ENCODE measurements at regions not wholly inside any gene's neighbourhood (a gene's known extent, or its start where the extent isn't known, plus 50 kb on each side); places are given as distances from the start of the nearest gene placed in this dataset.

DNA sequence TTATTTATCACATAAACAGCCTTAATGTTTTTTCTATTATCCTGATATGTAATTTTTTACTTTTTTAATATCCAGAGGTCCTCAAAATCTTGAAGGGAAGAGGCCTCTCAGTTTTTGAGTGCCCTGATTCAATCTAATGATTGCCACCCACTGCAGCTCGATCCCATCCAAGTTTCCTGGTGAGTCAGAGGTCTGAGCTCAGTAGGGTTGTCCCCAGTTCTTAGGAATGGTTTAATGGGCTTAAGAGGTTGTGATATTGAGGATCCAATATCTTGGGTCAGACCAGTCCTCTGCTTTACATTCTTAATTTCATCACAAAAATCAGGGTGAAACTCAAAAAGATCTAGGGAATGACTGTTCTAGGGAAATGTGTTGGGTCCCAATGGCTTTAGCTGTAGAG, 238.5 kb downstream of the NSUN3 start:
- intact Hi-C loops (cut with DNase I; ENCODE audit: low total_unique reads) (no loop called here), in situ Hi-C loops (cut with MboI; ENCODE audit: low pct_ligation_motif_present in 1 of 4, low pct_unique_long_range_greater_than_20kb in 1 of 4, low sequenced_read_pairs in 3 of 4) (no loop called here)
- H3K36me3 ChIP-seq = no peaks in the 10 kb centered on the region
- H3K27me3 ChIP-seq = no peaks in the 10 kb centered on the region
- TF ChIP-seq POLR2A (IDR thresholded peaks at IDR 0.05) = no peak
- no peak for TF ChIP-seq POLR2AphosphoS5 (IDR thresholded peaks at IDR 0.05)
- TF ChIP-seq EP300 (IDR thresholded peaks at IDR 0.05; ENCODE audit: low read depth) = no peak
- TF ChIP-seq, protein P1, sequence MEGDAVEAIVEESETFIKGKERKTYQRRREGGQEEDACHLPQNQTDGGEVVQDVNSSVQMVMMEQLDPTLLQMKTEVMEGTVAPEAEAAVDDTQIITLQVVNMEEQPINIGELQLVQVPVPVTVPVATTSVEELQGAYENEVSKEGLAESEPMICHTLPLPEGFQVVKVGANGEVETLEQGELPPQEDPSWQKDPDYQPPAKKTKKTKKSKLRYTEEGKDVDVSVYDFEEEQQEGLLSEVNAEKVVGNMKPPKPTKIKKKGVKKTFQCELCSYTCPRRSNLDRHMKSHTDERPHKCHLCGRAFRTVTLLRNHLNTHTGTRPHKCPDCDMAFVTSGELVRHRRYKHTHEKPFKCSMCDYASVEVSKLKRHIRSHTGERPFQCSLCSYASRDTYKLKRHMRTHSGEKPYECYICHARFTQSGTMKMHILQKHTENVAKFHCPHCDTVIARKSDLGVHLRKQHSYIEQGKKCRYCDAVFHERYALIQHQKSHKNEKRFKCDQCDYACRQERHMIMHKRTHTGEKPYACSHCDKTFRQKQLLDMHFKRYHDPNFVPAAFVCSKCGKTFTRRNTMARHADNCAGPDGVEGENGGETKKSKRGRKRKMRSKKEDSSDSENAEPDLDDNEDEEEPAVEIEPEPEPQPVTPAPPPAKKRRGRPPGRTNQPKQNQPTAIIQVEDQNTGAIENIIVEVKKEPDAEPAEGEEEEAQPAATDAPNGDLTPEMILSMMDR (IDR thresholded peaks at IDR 0.05) = no peak
- no peak overlapping the region for H3K4me3 ChIP-seq
- peaks cover 2 to 20% (median 8%) of the 10 kb centered on the region in 4 donors for H3K4me1 ChIP-seq
- no peak overlapping the region for H3K27ac ChIP-seq
- H3K9me3 ChIP-seq = no peaks in the 10 kb centered on the region
- 74 to 100% methylated on average over 1 of the region's 1 CpG for WGBS, 2 donors (ENCODE audit: low coverage in 1 of 2)
- no peak for DNase-seq

DNA sequence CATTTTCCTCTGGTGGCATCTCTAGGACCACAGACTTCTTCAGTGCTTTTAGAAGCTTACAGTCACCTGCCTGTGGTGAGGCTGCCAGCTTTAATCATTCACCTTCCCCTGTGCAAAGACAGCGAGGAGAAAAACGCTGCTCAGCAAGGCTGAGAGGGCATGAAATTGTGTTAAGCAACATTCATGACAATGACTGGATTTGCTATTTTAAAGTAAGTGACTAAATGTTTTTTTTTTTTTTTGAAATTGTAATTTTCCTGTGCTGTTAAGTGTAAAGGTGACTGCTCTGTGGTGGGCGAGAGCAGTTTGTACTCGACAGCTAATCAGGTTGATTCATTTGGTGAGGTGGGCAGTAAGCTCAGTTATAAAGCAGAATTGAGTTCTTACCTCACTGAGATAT, 240.4 kb downstream of the NSUN3 start:
- no peak for DNase-seq
- intact Hi-C loops (cut with DNase I; ENCODE audit: low total_unique reads) (no loop called here), in situ Hi-C loops (cut with MboI; ENCODE audit: low pct_ligation_motif_present in 1 of 4, low pct_unique_long_range_greater_than_20kb in 1 of 4, low sequenced_read_pairs in 3 of 4) (no loop called here)
- H3K4me1 ChIP-seq = peaks cover 4 to 28% (median 11%) of the 10 kb centered on the region in 4 donors
- WGBS, 2 donors (ENCODE audit: low coverage in 1 of 2) = 82 to 83% methylated on average over 4 of the region's 4 CpGs
- no peak overlapping the region for H3K4me3 ChIP-seq
- TF ChIP-seq POLR2AphosphoS5 (IDR thresholded peaks at IDR 0.05) (no peak), POLR2A (IDR thresholded peaks at IDR 0.05) (no peak), EP300 (IDR thresholded peaks at IDR 0.05; ENCODE audit: low read depth) (no peak)
- TF ChIP-seq, protein P1 (IDR thresholded peaks at IDR 0.05) = no peak
- H3K27me3 ChIP-seq = no peaks in the 10 kb centered on the region
- H3K27ac ChIP-seq = no peak overlapping the region
- H3K9me3 ChIP-seq = no peaks in the 10 kb centered on the region
- no peaks in the 10 kb centered on the region for H3K36me3 ChIP-seq

DNA sequence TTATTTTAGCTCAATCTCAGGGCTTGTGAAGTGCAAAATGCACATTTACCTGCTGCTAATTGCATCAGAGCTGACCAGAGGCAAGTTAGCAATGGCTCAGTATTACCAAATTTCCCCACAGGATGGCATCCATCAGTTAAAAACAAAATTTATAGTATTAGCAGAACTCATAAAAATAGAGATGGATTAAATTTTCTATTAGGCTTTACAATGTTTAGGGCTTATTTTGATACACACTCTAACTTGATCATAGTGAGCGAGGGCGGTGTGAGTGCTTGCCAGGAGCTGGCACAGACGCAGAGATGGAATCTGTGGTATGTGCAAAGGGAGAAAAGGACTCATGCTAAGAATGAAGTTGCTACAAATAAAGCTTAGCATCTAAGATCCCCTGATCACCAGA, 241.0 kb downstream of the NSUN3 start:
- intact Hi-C loops (cut with DNase I; ENCODE audit: low total_unique reads) (no loop called here), in situ Hi-C loops (cut with MboI; ENCODE audit: low pct_ligation_motif_present in 1 of 4, low pct_unique_long_range_greater_than_20kb in 1 of 4, low sequenced_read_pairs in 3 of 4) (no loop called here)
- Histone ChIP-seq H3K27me3 (no peaks in the 10 kb centered on the region), H3K9me3 (no peaks in the 10 kb centered on the region), H3K4me1 (peaks cover 4 to 29% (median 12%) of the 10 kb centered on the region in 4 donors), H3K27ac (no peak overlapping the region), H3K4me3 (no peak overlapping the region), H3K36me3 (no peaks in the 10 kb centered on the region)
- TF ChIP-seq, protein P1 (IDR thresholded peaks at IDR 0.05) = no peak
- TF ChIP-seq EP300 (IDR thresholded peaks at IDR 0.05; ENCODE audit: low read depth) = no peak
- TF ChIP-seq POLR2AphosphoS5 (IDR thresholded peaks at IDR 0.05) = no peak
- TF ChIP-seq POLR2A (IDR thresholded peaks at IDR 0.05) = no peak
- no peak for DNase-seq
- WGBS, 2 donors (ENCODE audit: low coverage in 1 of 2) = 52 to 59% methylated on average over 3 of the region's 3 CpGs

DNA sequence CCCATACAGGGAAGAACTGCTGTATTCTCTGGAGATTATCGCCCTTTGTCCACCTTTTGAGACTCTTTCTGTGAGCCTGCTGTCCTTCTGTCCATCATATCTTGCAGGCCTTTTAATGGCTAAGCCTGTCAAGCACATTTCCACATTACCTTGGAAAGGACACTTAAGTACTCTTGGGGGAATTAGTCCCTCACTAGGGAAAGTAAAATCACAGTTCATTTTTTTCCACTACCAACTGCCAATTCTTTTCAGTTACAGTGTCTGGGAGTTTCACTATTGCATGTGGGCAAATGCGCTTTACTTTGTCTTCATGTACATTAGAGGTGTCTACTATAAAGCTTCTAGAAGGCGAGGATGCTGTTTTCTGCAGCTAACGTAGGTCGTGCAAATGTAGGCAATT, 242.1 kb downstream of the NSUN3 start:
- in situ Hi-C loops (cut with MboI; ENCODE audit: low pct_ligation_motif_present in 1 of 4, low pct_unique_long_range_greater_than_20kb in 1 of 4, low sequenced_read_pairs in 3 of 4) = no loop called here
- no peak overlapping the region for H3K4me3 ChIP-seq
- no peak for TF ChIP-seq EP300 (IDR thresholded peaks at IDR 0.05; ENCODE audit: low read depth)
- TF ChIP-seq POLR2A (IDR thresholded peaks at IDR 0.05) = no peak
- TF ChIP-seq, protein P1 (IDR thresholded peaks at IDR 0.05) = no peak
- no peak for TF ChIP-seq POLR2AphosphoS5 (IDR thresholded peaks at IDR 0.05)
- WGBS, 2 donors (ENCODE audit: low coverage in 1 of 2) = 59 to 62% methylated on average over 5 of the region's 5 CpGs
- H3K36me3 ChIP-seq = no peaks in the 10 kb centered on the region
- no peaks in the 10 kb centered on the region for H3K9me3 ChIP-seq
- DNase-seq = no peak
- peaks cover 4 to 34% (median 14%) of the 10 kb centered on the region in 4 donors for H3K4me1 ChIP-seq
- H3K27me3 ChIP-seq = no peaks in the 10 kb centered on the region
- no peak overlapping the region for H3K27ac ChIP-seq
- intact Hi-C loops (cut with DNase I; ENCODE audit: low total_unique reads) = no loop called here

Measured in transverse colon (tissue), 4 donors.